OCI-LY3 (cell line): ENCODE measurements at regions not wholly inside any gene's neighbourhood (a gene's known extent, or its start where the extent isn't known, plus 50 kb on each side); places are given as distances from the start of the nearest gene placed in this dataset.

Experiments used
- H2AFZ ChIP-seq: fragments of 200-600, 300-600 bp; shearing (Covaris generic); 2 replicates; pipeline ENCODE4 v1.6.0; 2014; ENCODE audit warnings: antibody characterized with exemption, low read depth, low read length
- H3K27ac ChIP-seq: fragments of 200-600, 300-600 bp; sonication (generic); 2 replicates; pipeline ENCODE4 v1.5.1; 2014; ENCODE audit warnings: mild to moderate bottlenecking, low read length, moderate library complexity, mixed read lengths
- H3K27me3 ChIP-seq: fragments of 200-600, 300-600 bp; sonication (generic); 2 replicates; pipeline ENCODE4 v1.6.1; 2014; ENCODE audit warnings: low read depth, low read length, mixed read lengths
- H3K36me3 ChIP-seq: fragments of 200-600, 300-600 bp; sonication (generic); replicated peaks from 2 replicates; pipeline ENCODE3; 2014; ENCODE audit warnings: low read depth, low read length, mixed read lengths
- H3K4me1 ChIP-seq: fragments of 300-600, 200-600 bp; sonication (generic); 2 replicates; pipeline ENCODE4 v1.6.1; 2014; ENCODE audit warnings: low read length, mixed read lengths
- H3K4me2 ChIP-seq: fragments of 200-600, 300-600 bp; sonication (generic); 2 replicates; pipeline ENCODE4 v1.6.1; 2014; ENCODE audit warnings: low read length, mixed read lengths
- H3K4me3 ChIP-seq: fragments of 300-600, 200-600 bp; sonication (generic); 2 replicates; pipeline ENCODE4 v1.5.1; 2014; ENCODE audit warnings: antibody characterized with exemption, mild to moderate bottlenecking, low read length, moderate library complexity
- H3K79me2 ChIP-seq: fragments of 300-600, 200-600 bp; shearing (Covaris generic); 2 replicates; pipeline ENCODE4 v1.6.1; 2014; ENCODE audit warnings: mild to moderate bottlenecking, low read length, mixed read lengths
- H3K9ac ChIP-seq: fragments of 300-600, 200-600 bp; shearing (Covaris generic); 2 replicates; pipeline ENCODE4 v1.6.0; 2014; ENCODE audit warnings: mild to moderate bottlenecking, low read length, moderate library complexity
- H3K9me3 ChIP-seq: fragments of 200-600, 300-600 bp; shearing (Covaris generic); 2 replicates; pipeline ENCODE4 v1.6.1; 2014; ENCODE audit warnings: low read length, mixed read lengths; ENCODE audit not compliant: insufficient read depth
- H4K20me1 ChIP-seq: fragments of 200-600, 300-600 bp; sonication (generic); 2 replicates; pipeline ENCODE4 v1.6.1; 2016; ENCODE audit warnings: low read length, mixed read lengths; ENCODE audit not compliant: insufficient read depth
- CTCF ChIP-seq: fragments of 200-600, 300-600 bp; sonication (generic); IDR thresholded peaks from 2 replicates; pipeline ENCODE4 v1.5.1; 2014; ENCODE audit warnings: antibody characterized with exemption, low read length, low read depth
- EZH2phosphoT487 ChIP-seq: fragments of 200-600 bp; shearing (Covaris generic); IDR thresholded peaks from 2 replicates; pipeline ENCODE4 v1.6.1; 2018; ENCODE audit warnings: antibody characterized with exemption, mixed run types, low read depth

DNA sequence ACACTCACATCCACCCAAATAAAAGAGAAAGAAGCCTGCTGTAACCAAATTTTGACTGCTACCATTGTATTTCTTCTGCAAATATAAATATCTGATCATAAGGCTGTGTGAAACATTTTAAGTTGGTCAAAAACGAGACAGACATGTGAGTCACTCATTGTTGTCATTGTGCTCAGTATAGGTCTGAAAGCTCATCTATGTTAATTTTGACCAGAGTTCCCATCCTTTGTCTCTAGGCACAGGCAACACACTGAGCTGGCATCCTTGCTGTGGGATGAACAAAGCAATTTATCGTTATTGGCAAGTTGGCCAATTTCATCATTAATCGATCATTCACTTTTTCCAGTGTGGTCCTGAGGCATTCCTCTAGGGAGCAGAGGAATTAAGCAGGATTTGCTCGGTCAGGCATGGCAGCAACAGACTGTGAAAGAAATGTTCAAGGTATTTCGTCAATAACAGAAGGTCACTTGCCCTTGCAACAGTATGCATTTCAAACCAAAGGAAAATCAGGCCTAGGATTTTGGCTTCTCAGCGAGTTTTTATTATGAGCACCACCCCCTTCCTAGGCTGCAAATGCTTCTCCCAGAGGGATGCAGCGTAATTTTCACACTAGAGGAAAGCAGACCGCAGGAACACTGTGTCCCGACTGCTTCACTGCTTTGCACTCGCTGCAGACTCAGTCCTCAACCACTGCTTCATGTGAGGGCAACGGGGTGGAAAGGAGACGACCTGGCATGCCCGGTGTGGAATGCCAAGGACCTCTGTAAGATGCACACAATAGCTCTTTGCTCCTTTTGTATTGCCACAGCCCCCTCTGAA, 87.9 kb upstream of the SMYD2 start:
- no peak overlapping the region for H3K4me2 ChIP-seq

DNA sequence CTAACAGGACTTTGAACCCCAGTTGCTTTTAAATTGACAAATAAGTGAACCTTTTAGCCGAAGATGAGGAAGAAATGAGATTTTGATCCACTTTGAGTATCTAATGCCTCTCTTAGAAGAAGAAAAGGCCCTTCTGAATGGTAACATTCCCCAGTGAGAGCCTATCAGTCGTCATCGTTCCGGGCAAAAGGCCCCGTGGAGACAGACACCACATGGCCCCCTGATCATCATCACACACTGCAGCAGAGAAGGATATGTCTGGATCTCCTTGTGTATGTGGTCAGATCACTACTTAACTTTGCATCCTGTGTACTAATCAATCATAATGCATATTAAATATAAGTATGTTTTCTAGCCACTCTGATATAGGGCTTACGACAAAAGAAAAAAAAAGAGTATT, 87.3 kb upstream of the SMYD2 start:
- no peaks in the 10 kb centered on the region for H3K9me3 ChIP-seq
- no peak overlapping the region for H3K4me2 ChIP-seq
- H3K27ac ChIP-seq, result no peak overlapping the region
- H3K27me3 ChIP-seq, result peaks cover 16% of the 10 kb centered on the region
- H2AFZ ChIP-seq, result no peak overlapping the region
- H3K4me3 ChIP-seq, result no peak overlapping the region
- no peaks in the 10 kb centered on the region for H4K20me1 ChIP-seq
- H3K9ac ChIP-seq, result no peak overlapping the region
- H3K36me3 ChIP-seq, result no peaks in the 10 kb centered on the region
- H3K79me2 ChIP-seq, result no peaks in the 10 kb centered on the region
- no peak for TF ChIP-seq EZH2phosphoT487
- TF ChIP-seq CTCF, result no peak
- H3K4me1 ChIP-seq, result peaks cover 7% of the 10 kb centered on the region

More for the DNA sequence above, 87.9 kb upstream of the SMYD2 start:
- TF ChIP-seq CTCF (no peak), EZH2phosphoT487 (no peak)
- no peak overlapping the region for H3K9ac ChIP-seq
- no peaks in the 10 kb centered on the region for H3K36me3 ChIP-seq
- no peak overlapping the region for H3K27ac ChIP-seq
- H3K4me3 ChIP-seq, result no peak overlapping the region
- H3K4me1 ChIP-seq, result peaks cover 14% of the 10 kb centered on the region
- peaks cover 19% of the 10 kb centered on the region for H3K27me3 ChIP-seq
- H3K79me2 ChIP-seq, result no peaks in the 10 kb centered on the region
- H2AFZ ChIP-seq, result no peak overlapping the region
- no peaks in the 10 kb centered on the region for H3K9me3 ChIP-seq
- H4K20me1 ChIP-seq, result no peaks in the 10 kb centered on the region

DNA sequence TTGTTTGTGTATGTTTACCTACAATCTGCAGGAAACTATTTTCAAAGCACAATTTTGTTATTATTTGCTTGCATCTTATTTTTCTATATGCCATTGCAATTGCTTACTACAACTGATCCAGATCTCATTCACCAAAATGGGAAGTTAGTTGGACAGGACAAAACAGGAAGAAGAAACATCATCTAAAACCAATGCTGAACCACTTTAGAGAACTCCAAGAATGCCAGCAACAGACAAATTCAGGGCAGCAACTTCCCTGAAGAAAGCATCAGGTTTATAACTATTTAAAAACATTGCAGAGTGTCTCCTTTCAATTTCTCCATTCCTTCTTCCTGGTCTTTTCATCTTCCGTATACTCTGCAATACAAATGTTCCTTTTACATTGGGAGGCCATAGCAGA, 82.4 kb upstream of the SMYD2 start:
- no peak overlapping the region for H3K4me2 ChIP-seq
- H3K79me2 ChIP-seq, result no peaks in the 10 kb centered on the region
- peaks cover 28% of the 10 kb centered on the region for H3K27me3 ChIP-seq
- H3K4me3 ChIP-seq, result no peak overlapping the region
- no peaks in the 10 kb centered on the region for H4K20me1 ChIP-seq
- H3K9me3 ChIP-seq, result no peaks in the 10 kb centered on the region
- H3K4me1 ChIP-seq, result peaks cover 12% of the 10 kb centered on the region
- no peak for TF ChIP-seq CTCF
- no peak for TF ChIP-seq EZH2phosphoT487
- no peak overlapping the region for H3K27ac ChIP-seq
- H3K9ac ChIP-seq, result no peak overlapping the region
- no peaks in the 10 kb centered on the region for H3K36me3 ChIP-seq
- H2AFZ ChIP-seq, result no peak overlapping the region

DNA sequence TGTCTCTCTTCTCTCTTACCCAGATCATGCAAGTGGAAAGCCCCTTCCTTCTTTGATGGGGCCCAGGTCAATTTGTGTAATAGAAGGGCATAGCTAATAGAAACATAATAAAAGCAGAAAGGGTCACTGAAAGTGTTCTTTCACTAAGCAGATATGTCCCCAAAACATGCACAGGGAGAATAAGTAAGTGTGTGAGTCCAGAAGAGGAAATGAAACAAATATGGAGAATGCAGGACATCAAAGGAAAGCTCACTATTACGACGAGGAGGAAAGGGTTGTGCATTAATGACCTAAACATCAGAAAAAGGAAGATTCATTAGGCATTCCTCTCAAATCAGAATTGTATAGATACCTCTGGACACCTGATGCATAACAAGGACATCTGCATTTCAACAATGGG, 81.4 kb upstream of the SMYD2 start:
- peaks cover 29% of the 10 kb centered on the region for H3K27me3 ChIP-seq
- H3K9me3 ChIP-seq, result no peaks in the 10 kb centered on the region
- H2AFZ ChIP-seq, result no peak overlapping the region
- H3K27ac ChIP-seq, result no peak overlapping the region
- H3K4me3 ChIP-seq, result no peak overlapping the region
- no peaks in the 10 kb centered on the region for H4K20me1 ChIP-seq
- no peak overlapping the region for H3K4me2 ChIP-seq
- no peak for TF ChIP-seq EZH2phosphoT487
- no peak for TF ChIP-seq CTCF
- no peaks in the 10 kb centered on the region for H3K36me3 ChIP-seq
- peaks cover 12% of the 10 kb centered on the region for H3K4me1 ChIP-seq
- H3K79me2 ChIP-seq, result no peaks in the 10 kb centered on the region
- no peak overlapping the region for H3K9ac ChIP-seq
